GM19467 (cell line): ENCODE measurements at regions not wholly inside any gene's neighbourhood (a gene's known extent, or its start where the extent isn't known, plus 50 kb on each side); places are given as distances from the start of the nearest gene placed in this dataset.
"Not testable (repeated sequence)": the region's sequence is repeated elsewhere in the genome, so short reads cannot be mapped to it uniquely, and the experiment has no call there.

Experiments used
- ATAC-seq: cut with Tn5 transposase; IDR thresholded peaks from one replicate; pipeline ENCODE4 v1.9.1; 2021; ENCODE audit warnings: mild to moderate bottlenecking, moderate library complexity; ENCODE audit not compliant: unreplicated experiment

GRCh38 chr2:180840641-180841040, 139.8 kb upstream of the UBE2E3 start:
- no peak for ATAC-seq

GRCh38 chr2:180829836-180830235, 150.6 kb upstream of the UBE2E3 start:
- no peak for ATAC-seq

- ATAC-seq, result no peak
Observed at GRCh38 chr2:180829261-180829660, 151.1 kb upstream of the UBE2E3 start.

- ATAC-seq, result no peak
Observed at GRCh38 chr2:180828756-180829155, 151.6 kb upstream of the UBE2E3 start.

GRCh38 chr2:180823546-180824141, 156.8 kb upstream of the UBE2E3 start:
- ATAC-seq, result no peak

GRCh38 chr2:180819106-180819505, 161.3 kb upstream of the UBE2E3 start:
- ATAC-seq, result no peak

- not testable (repeated sequence) for ATAC-seq
Observed at GRCh38 chr2:180818700-180819099, 161.7 kb upstream of the UBE2E3 start.

GRCh38 chr2:180799141-180799540, 181.3 kb upstream of the UBE2E3 start:
- no peak for ATAC-seq

- ATAC-seq, result no peak
Observed at GRCh38 chr2:180790891-180791290, 189.5 kb upstream of the UBE2E3 start.

- ATAC-seq, result no peak
Observed at GRCh38 chr2:180787330-180787729, 193.1 kb upstream of the UBE2E3 start.

- no peak for ATAC-seq
Observed at GRCh38 chr2:180781276-180781675, 199.1 kb upstream of the UBE2E3 start.

- no peak for ATAC-seq
Observed at GRCh38 chr2:180778291-180778690, 202.1 kb upstream of the UBE2E3 start.

- no peak for ATAC-seq
Observed at GRCh38 chr2:180776921-180777320, 203.5 kb upstream of the UBE2E3 start.

GRCh38 chr2:180775711-180776110, 204.7 kb upstream of the UBE2E3 start:
- ATAC-seq, result no peak

- ATAC-seq, result not testable (repeated sequence)
Observed at GRCh38 chr2:180765316-180765715, 215.1 kb upstream of the UBE2E3 start.

- no peak for ATAC-seq
Observed at GRCh38 chr2:180763263-180763989, 217.0 kb upstream of the UBE2E3 start.

- ATAC-seq, result no peak
Observed at GRCh38 chr2:180761224-180761623, 219.2 kb upstream of the UBE2E3 start.

GRCh38 chr2:180759631-180760030, 220.8 kb upstream of the UBE2E3 start:
- no peak for ATAC-seq

GRCh38 chr2:180753809-180754761, 226.3 kb upstream of the UBE2E3 start:
- ATAC-seq, result no peak

- ATAC-seq, result no peak
Observed at GRCh38 chr2:180751306-180751920, 229.0 kb upstream of the UBE2E3 start.

- ATAC-seq, result no peak
Observed at GRCh38 chr2:180747728-180748127, 232.7 kb upstream of the UBE2E3 start.
